Activated naive CD8-positive, alpha-beta T cell treated with anti-CD3 and anti-CD28 coated beads for 36 hours (primary cell): ENCODE measurements at regions not wholly inside any gene's neighbourhood (a gene's known extent, or its start where the extent isn't known, plus 50 kb on each side); places are given as distances from the start of the nearest gene placed in this dataset.

Source experiments
- DNase-seq: peaks from one replicate; pipeline ENCODE4 v3.0.0; 2021
- H3K27ac Mint-ChIP-seq: one replicate; pipeline ENCODE4 v1.8.0; 2022; ENCODE audit warnings: mild to moderate bottlenecking, moderate library complexity, mixed read lengths
- H3K27me3 Mint-ChIP-seq: one replicate; pipeline ENCODE4 v1.8.0; 2022; ENCODE audit warnings: mild to moderate bottlenecking, mixed read lengths
- H3K36me3 Mint-ChIP-seq: one replicate; pipeline ENCODE4 v1.8.0; 2021; ENCODE audit warnings: mild to moderate bottlenecking, mixed read lengths
- H3K4me1 Mint-ChIP-seq: one replicate; pipeline ENCODE4 v1.8.0; 2021; ENCODE audit warnings: mixed read lengths
- H3K4me3 Mint-ChIP-seq: one replicate; pipeline ENCODE4 v1.8.0; 2022; ENCODE audit warnings: mild to moderate bottlenecking, moderate library complexity, mixed read lengths
- H3K9me3 Mint-ChIP-seq: one replicate; pipeline ENCODE4 v1.8.0; 2022; ENCODE audit warnings: mixed read lengths

GRCh38 chr13:76226941-76227340 lies 590.8 kb downstream of the LMO7 start:
- no peak overlapping the region for H3K27ac Mint-ChIP-seq
- peaks cover 3% of the 10 kb centered on the region for H3K27me3 Mint-ChIP-seq
- no peaks in the 10 kb centered on the region for H3K9me3 Mint-ChIP-seq
- H3K4me1 Mint-ChIP-seq, result no peaks in the 10 kb centered on the region
- no peak overlapping the region for H3K4me3 Mint-ChIP-seq
- no peak for DNase-seq
- H3K36me3 Mint-ChIP-seq, result no peaks in the 10 kb centered on the region

- H3K4me1 Mint-ChIP-seq, result no peaks in the 10 kb centered on the region
- H3K36me3 Mint-ChIP-seq, result no peaks in the 10 kb centered on the region
- peaks cover 3% of the 10 kb centered on the region for H3K27me3 Mint-ChIP-seq
- H3K9me3 Mint-ChIP-seq, result no peaks in the 10 kb centered on the region
- H3K27ac Mint-ChIP-seq, result no peak overlapping the region
- H3K4me3 Mint-ChIP-seq, result no peak overlapping the region
- DNase-seq, result no peak
Observed at GRCh38 chr13:76225815-76226489, 589.8 kb downstream of the LMO7 start.

DNA sequence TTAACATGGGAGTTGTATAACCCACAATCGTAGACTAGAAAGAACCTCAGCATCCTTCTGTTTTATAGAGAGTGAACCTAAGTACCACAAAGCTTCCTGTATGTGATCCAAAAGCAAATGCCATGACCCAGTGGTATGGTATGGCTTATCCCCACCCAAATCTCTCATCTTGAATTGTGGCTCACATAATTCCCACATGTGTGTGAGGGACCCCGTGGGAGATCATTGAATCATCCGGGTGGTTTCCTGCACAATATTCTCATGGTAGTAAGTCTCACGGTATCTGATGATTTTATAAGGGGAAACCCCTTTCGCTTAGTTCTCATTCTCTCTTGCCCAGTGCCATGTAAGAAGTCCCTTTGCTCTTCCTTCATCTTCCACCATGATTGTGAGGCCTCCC lies 587.9 kb downstream of the LMO7 start:
- no peak overlapping the region for H3K4me3 Mint-ChIP-seq
- no peak overlapping the region for H3K27ac Mint-ChIP-seq
- no peaks in the 10 kb centered on the region for H3K4me1 Mint-ChIP-seq
- no peaks in the 10 kb centered on the region for H3K36me3 Mint-ChIP-seq
- no peak for DNase-seq
- H3K27me3 Mint-ChIP-seq, result peaks cover 3% of the 10 kb centered on the region
- H3K9me3 Mint-ChIP-seq, result no peaks in the 10 kb centered on the region

DNA sequence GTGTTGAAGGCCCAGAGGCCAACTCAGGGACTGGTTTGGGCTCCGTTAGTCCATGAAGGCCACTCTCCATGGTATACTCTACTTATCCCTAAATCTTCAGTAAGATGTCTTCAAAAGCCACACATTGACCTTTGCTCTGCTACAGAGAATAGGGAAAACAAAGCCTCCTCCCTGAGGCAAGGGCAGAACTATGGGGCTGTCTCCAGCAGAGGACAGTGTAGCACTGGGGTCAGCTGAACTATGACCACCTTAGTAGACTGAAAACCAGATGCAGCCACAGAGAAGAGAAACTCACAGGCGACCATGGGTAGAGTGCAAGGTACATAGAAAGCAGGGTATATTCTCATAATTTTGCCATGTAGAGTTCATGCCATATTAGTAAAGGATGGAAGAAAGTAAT lies 587.4 kb downstream of the LMO7 start:
- Mint-ChIP-seq H3K36me3 (no peaks in the 10 kb centered on the region), H3K27ac (no peak overlapping the region), H3K27me3 (peaks cover 3% of the 10 kb centered on the region), H3K9me3 (no peaks in the 10 kb centered on the region), H3K4me1 (no peaks in the 10 kb centered on the region), H3K4me3 (no peak overlapping the region)
- no peak for DNase-seq

- no peaks in the 10 kb centered on the region for H3K4me1 Mint-ChIP-seq
- no peak overlapping the region for H3K27ac Mint-ChIP-seq
- no peaks in the 10 kb centered on the region for H3K9me3 Mint-ChIP-seq
Observed at GRCh38 chr13:76222511-76222910, 586.4 kb downstream of the LMO7 start.

DNA sequence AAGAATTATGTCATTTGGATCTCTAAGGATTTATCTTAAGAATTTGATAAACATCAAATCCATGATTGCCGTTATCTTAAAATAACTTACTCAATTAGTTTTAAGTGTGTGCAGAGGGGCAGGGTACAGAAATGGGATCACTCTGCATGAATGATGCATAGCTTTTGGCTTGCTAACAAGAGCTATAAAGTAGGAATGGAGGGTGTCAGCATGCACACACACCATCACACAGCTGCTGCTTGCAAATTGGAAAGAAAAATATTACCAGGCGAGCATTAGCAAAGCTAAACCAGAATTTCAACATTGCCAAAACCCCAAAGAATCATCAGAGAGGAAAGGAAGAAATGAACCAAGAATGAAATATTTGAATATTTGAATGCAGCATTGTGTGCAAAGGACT lies 580.6 kb downstream of the LMO7 start:
- no peaks in the 10 kb centered on the region for H3K36me3 Mint-ChIP-seq
- no peak for DNase-seq
- H3K4me1 Mint-ChIP-seq, result no peaks in the 10 kb centered on the region
- no peaks in the 10 kb centered on the region for H3K27me3 Mint-ChIP-seq
- no peak overlapping the region for H3K4me3 Mint-ChIP-seq
- no peak overlapping the region for H3K27ac Mint-ChIP-seq
- no peaks in the 10 kb centered on the region for H3K9me3 Mint-ChIP-seq

More at GRCh38 chr13:76222511-76222910, 586.4 kb downstream of the LMO7 start:
- no peaks in the 10 kb centered on the region for H3K36me3 Mint-ChIP-seq
- H3K4me3 Mint-ChIP-seq, result no peak overlapping the region
- no peak for DNase-seq
- peaks cover 3% of the 10 kb centered on the region for H3K27me3 Mint-ChIP-seq

DNA sequence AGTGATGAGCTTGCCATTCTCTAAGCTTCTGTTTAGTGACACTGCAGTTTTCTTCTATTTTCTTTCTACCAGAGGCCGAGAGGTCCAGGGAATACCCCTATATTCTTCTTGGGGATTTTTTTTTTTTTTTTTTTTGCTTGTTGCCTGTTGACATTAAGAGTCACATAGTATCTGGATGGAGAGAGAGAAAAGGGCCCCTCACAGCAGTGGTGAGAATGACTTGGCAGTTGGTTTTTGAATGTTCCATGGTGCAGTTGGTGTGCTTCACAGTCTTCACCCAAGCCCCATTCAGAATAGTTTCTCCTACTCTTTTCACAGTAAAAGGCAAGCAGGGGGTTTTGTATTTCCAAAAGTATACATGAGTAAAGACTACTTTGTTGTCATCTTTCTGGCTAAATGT lies 577.9 kb downstream of the LMO7 start:
- Mint-ChIP-seq H3K9me3 (no peaks in the 10 kb centered on the region), H3K4me1 (no peaks in the 10 kb centered on the region), H3K27ac (no peak overlapping the region), H3K27me3 (no peaks in the 10 kb centered on the region), H3K4me3 (no peak overlapping the region), H3K36me3 (no peaks in the 10 kb centered on the region)
- DNase-seq, result no peak

- Mint-ChIP-seq H3K4me3 (no peak overlapping the region), H3K4me1 (no peaks in the 10 kb centered on the region), H3K27ac (no peak overlapping the region), H3K27me3 (no peaks in the 10 kb centered on the region), H3K9me3 (no peaks in the 10 kb centered on the region), H3K36me3 (no peaks in the 10 kb centered on the region)
- no peak for DNase-seq
Observed at GRCh38 chr13:76213423-76213904, 577.3 kb downstream of the LMO7 start.

GRCh38 chr13:76210262-76210661 lies 574.1 kb downstream of the LMO7 start:
- Mint-ChIP-seq H3K9me3 (no peaks in the 10 kb centered on the region), H3K36me3 (no peaks in the 10 kb centered on the region), H3K4me1 (no peaks in the 10 kb centered on the region), H3K27ac (no peak overlapping the region), H3K27me3 (no peaks in the 10 kb centered on the region), H3K4me3 (no peak overlapping the region)
- no peak for DNase-seq

GRCh38 chr13:76198568-76199163 lies 562.5 kb downstream of the LMO7 start:
- no peak overlapping the region for H3K4me3 Mint-ChIP-seq
- no peaks in the 10 kb centered on the region for H3K4me1 Mint-ChIP-seq
- no peaks in the 10 kb centered on the region for H3K9me3 Mint-ChIP-seq
- no peak overlapping the region for H3K27ac Mint-ChIP-seq
- peaks cover 4% of the 10 kb centered on the region for H3K27me3 Mint-ChIP-seq
- no peak for DNase-seq
- H3K36me3 Mint-ChIP-seq, result no peaks in the 10 kb centered on the region

DNA sequence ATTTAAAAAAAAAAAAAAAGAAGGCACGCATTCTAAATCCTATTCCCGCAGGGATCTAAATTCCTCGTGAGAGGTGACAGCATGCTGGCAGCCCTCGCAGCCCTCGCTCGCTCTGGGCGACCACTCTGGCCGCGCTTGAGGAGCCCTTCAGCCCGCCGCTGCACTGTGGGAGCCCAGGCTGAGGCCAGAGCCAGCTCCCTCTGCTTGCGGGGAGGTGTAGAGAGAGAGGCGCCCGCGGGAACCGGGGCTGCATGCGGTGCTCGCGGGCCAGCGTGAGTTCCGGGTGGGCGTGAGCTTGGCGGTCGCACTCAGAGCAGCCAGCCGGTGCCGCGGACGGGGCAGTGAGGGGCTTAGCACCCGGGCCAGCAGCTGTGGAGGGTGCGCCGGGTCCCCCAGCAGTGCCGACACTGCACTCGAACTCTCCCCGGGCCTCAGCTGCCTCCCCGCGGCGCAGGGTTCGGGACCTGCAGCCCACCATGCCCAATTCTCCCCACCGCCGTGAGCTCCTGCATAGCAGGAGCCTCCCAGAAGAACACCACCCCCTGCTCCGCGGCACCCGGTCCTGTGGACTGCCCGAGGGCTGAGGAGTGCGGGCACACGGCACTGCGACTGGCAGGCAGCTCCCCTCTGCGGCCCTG lies 553.9 kb downstream of the LMO7 start:
- no peaks in the 10 kb centered on the region for H3K36me3 Mint-ChIP-seq
- H3K27ac Mint-ChIP-seq, result no peak overlapping the region
- H3K27me3 Mint-ChIP-seq, result no peaks in the 10 kb centered on the region
- no peak for DNase-seq
- no peaks in the 10 kb centered on the region for H3K4me1 Mint-ChIP-seq
- no peak overlapping the region for H3K4me3 Mint-ChIP-seq
- no peaks in the 10 kb centered on the region for H3K9me3 Mint-ChIP-seq

GRCh38 chr13:76175961-76176725 lies 540.0 kb downstream of the LMO7 start:
- Mint-ChIP-seq H3K4me3 (no peak overlapping the region), H3K9me3 (no peaks in the 10 kb centered on the region), H3K4me1 (no peaks in the 10 kb centered on the region), H3K27ac (no peak overlapping the region), H3K36me3 (no peaks in the 10 kb centered on the region), H3K27me3 (no peaks in the 10 kb centered on the region)
- no peak for DNase-seq

GRCh38 chr13:76168661-76169060 lies 532.5 kb downstream of the LMO7 start:
- no peak overlapping the region for H3K27ac Mint-ChIP-seq
- no peak overlapping the region for H3K4me3 Mint-ChIP-seq
- H3K9me3 Mint-ChIP-seq, result peaks cover 5% of the 10 kb centered on the region
- no peak for DNase-seq
- H3K4me1 Mint-ChIP-seq, result no peaks in the 10 kb centered on the region
- H3K36me3 Mint-ChIP-seq, result no peaks in the 10 kb centered on the region
- H3K27me3 Mint-ChIP-seq, result no peaks in the 10 kb centered on the region

GRCh38 chr13:76164290-76164689 lies 528.2 kb downstream of the LMO7 start:
- DNase-seq, result no peak
- H3K9me3 Mint-ChIP-seq, result peaks cover 5% of the 10 kb centered on the region
- no peaks in the 10 kb centered on the region for H3K36me3 Mint-ChIP-seq
- H3K27ac Mint-ChIP-seq, result no peak overlapping the region
- no peaks in the 10 kb centered on the region for H3K4me1 Mint-ChIP-seq
- H3K4me3 Mint-ChIP-seq, result no peak overlapping the region
- H3K27me3 Mint-ChIP-seq, result no peaks in the 10 kb centered on the region

DNA sequence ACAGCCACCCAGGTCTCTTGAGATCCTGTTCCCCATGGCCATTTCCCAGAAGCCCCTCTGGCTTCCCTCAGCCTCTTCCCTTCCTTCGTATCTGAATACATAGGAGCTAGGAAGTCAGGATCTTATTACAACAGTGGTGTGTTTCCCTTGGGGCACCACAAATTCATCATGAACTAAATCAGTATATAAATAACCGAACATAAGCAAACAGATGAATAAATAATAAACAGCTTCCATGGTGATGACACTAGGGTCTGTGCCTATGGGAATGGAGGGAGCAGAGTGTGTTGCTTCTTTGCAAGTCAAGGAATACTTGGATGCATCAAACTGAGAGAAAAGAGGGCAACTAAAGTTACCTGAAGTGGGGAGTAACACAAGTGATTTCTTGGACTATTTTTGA lies 527.6 kb downstream of the LMO7 start:
- no peaks in the 10 kb centered on the region for H3K36me3 Mint-ChIP-seq
- no peaks in the 10 kb centered on the region for H3K4me1 Mint-ChIP-seq
- no peak overlapping the region for H3K27ac Mint-ChIP-seq
- peaks cover 5% of the 10 kb centered on the region for H3K9me3 Mint-ChIP-seq
- no peak overlapping the region for H3K4me3 Mint-ChIP-seq
- H3K27me3 Mint-ChIP-seq, result no peaks in the 10 kb centered on the region
- DNase-seq, result no peak
